GM12878 (cell line): ENCODE measurements at regions not wholly inside any gene's neighbourhood (a gene's known extent, or its start where the extent isn't known, plus 50 kb on each side); places are given as distances from the start of the nearest gene placed in this dataset.

Experiments
- ATF2 ChIP-seq: IDR thresholded peaks from 2 replicates; pipeline ENCODE4 v1.6.1; 2012; ENCODE audit warnings: low read length, inconsistent platforms
- BCLAF1 ChIP-seq: fragments of 450-650 bp; IDR thresholded peaks from 2 replicates; pipeline ENCODE4 v1.6.1; 2017; ENCODE audit warnings: antibody characterized with exemption, mild to moderate bottlenecking, moderate library complexity
- CREM ChIP-seq: IDR thresholded peaks from 2 replicates; pipeline ENCODE4 v1.6.1; 2014; ENCODE audit warnings: antibody characterized with exemption, low read depth
- DPF2 ChIP-seq: fragments of 450-650 bp; IDR thresholded peaks from 2 replicates; pipeline ENCODE4 v1.6.1; 2017; ENCODE audit warnings: mild to moderate bottlenecking
- HCFC1 ChIP-seq: fragments of 150-350 bp; IDR thresholded peaks from 2 replicates; pipeline ENCODE4 v1.6.1; 2014; ENCODE audit warnings: low read length
- HDGF ChIP-seq: fragments of 450-650 bp; IDR thresholded peaks from 2 replicates; pipeline ENCODE4 v1.6.1; 2016; ENCODE audit warnings: antibody characterized with exemption
- IKZF1 ChIP-seq: fragments of 450-650 bp; conservative IDR thresholded peaks from 2 replicates; pipeline ENCODE4 v1.6.1; 2017; ENCODE audit warnings: antibody characterized with exemption, mild to moderate bottlenecking
- NFIC ChIP-seq: IDR thresholded peaks from 2 replicates; pipeline ENCODE4 v1.6.1; 2012; ENCODE audit warnings: low read depth, mild to moderate bottlenecking, inconsistent platforms, low read length, moderate library complexity
- TBL1XR1 ChIP-seq: IDR thresholded peaks from 2 replicates; pipeline ENCODE4 v1.6.1; 2012; ENCODE audit warnings: low read depth, low read length, improper control_type of control experiment
- TCF7 ChIP-seq: IDR thresholded peaks from 2 replicates; pipeline ENCODE4 v1.6.1; 2014; ENCODE audit warnings: antibody characterized with exemption, borderline replicate concordance
- YY1 ChIP-seq: IDR thresholded peaks from 2 replicates; pipeline ENCODE4 v1.6.1; 2011; ENCODE audit warnings: low read depth, mild to moderate bottlenecking, low read length
- ZSCAN29 ChIP-seq: fragments of 450-650 bp; IDR thresholded peaks from 2 replicates; pipeline ENCODE4 v1.6.1; 2017; ENCODE audit warnings: mild to moderate bottlenecking, moderate library complexity

- TF ChIP-seq ZSCAN29 (no peak), HDGF (no peak), DPF2 (no peak), IKZF1 (no peak), YY1 (no peak), ATF2 (no peak), TCF7 (no peak), HCFC1 (no peak), NFIC (no peak), TBL1XR1 (no peak), CREM (no peak), BCLAF1 (no peak)
These were observed 607.4 kb upstream of the B3GAT1 start (continued) for GRCh38 chr11:135019343-135019871.
